Suprapubic skin (tissue), 4 donors: ENCODE measurements at regions not wholly inside any gene's neighbourhood (a gene's known extent, or its start where the extent isn't known, plus 50 kb on each side); places are given as distances from the start of the nearest gene placed in this dataset.

Experiments used
- DNase-seq, 2 donors: peaks; one replicate each; pipeline ENCODE4 v3.0.0-alpha.2; 2019; ENCODE audit warnings: low spot score in 2 of 2
- H3K27ac ChIP-seq: fragments of 200-600 bp; sonication (generic); one replicate; pipeline ENCODE4 v1.5.1; 2019
- H3K27me3 ChIP-seq: fragments of 200-600 bp; sonication (generic); one replicate; pipeline ENCODE4 v1.5.1; 2019
- H3K36me3 ChIP-seq: fragments of 200-600 bp; sonication (generic); one replicate; pipeline ENCODE4 v1.5.1; 2019
- H3K4me1 ChIP-seq: fragments of 200-600 bp; sonication (generic); one replicate; pipeline ENCODE4 v1.5.1; 2019
- H3K4me3 ChIP-seq: fragments of 200-600 bp; sonication (generic); one replicate; pipeline ENCODE4 v1.5.1; 2019; ENCODE audit warnings: mild to moderate bottlenecking
- H3K9me3 ChIP-seq: fragments of 200-600 bp; sonication (generic); one replicate; pipeline ENCODE4 v1.5.1; 2019
- EP300 ChIP-seq: sonication (generic); formaldehyde crosslinking; IDR thresholded peaks from one replicate; pipeline ENCODE4 v1.6.1; 2017; ENCODE audit warnings: antibody characterized with exemption
- POLR2A ChIP-seq, 2 donors: fragments of 450-650 bp; IDR thresholded peaks; one replicate each; pipeline ENCODE4 v1.6.1; 2017; ENCODE audit warnings: antibody characterized with exemption in 2 of 2, mild to moderate bottlenecking in 2 of 2, moderate library complexity in 2 of 2
- POLR2AphosphoS5 ChIP-seq, 3 donors: sonication (generic); formaldehyde crosslinking; IDR thresholded peaks; one replicate each; pipeline ENCODE4 v1.6.1; 2017; ENCODE audit warnings: antibody characterized with exemption in 3 of 3
- WGBS: methylation state at CpG from one replicate; pipeline ENCODE4 v1.1.5; 2018; 5-methylcytosine and 5-hydroxymethylcytosine counted together
- TF ChIP-seq, protein P1 (sequence below), 2 donors: fragments of 200-600 bp in 1 of 2; fragments of 450-650 bp in 1 of 2; sonication (generic) in 1 of 2; IDR thresholded peaks; one replicate each; pipeline ENCODE4 v1.5.1; 2016 to 2019; ENCODE audit warnings: antibody characterized with exemption in 2 of 2, mild to moderate bottlenecking in 1 of 2, moderate library complexity in 1 of 2

DNA sequence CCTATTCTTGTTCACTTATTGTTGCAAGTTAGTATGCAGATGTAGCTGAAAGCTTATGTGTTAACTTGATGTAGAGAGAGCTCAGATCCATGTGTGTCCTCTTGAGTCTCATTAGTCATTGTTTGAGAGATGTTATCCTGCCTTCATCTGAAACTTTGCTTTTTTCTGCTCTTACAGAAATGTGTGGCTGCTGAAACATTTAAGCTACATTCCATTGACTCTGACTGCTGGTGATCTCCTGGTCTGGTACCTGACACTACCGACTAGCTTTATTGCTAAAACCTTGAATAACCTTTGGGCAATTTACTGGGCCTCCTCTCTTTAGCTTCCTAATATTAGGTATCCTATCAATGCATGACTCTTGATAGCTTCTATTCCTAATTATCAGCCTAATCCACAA, 705.6 kb upstream of the FOXG1 start:
- TF ChIP-seq EP300 (no peak), POLR2A (IDR thresholded peaks at IDR 0.05) (no peak), POLR2AphosphoS5 (IDR thresholded peaks at IDR 0.05) (no peak)
- TF ChIP-seq, protein P1, sequence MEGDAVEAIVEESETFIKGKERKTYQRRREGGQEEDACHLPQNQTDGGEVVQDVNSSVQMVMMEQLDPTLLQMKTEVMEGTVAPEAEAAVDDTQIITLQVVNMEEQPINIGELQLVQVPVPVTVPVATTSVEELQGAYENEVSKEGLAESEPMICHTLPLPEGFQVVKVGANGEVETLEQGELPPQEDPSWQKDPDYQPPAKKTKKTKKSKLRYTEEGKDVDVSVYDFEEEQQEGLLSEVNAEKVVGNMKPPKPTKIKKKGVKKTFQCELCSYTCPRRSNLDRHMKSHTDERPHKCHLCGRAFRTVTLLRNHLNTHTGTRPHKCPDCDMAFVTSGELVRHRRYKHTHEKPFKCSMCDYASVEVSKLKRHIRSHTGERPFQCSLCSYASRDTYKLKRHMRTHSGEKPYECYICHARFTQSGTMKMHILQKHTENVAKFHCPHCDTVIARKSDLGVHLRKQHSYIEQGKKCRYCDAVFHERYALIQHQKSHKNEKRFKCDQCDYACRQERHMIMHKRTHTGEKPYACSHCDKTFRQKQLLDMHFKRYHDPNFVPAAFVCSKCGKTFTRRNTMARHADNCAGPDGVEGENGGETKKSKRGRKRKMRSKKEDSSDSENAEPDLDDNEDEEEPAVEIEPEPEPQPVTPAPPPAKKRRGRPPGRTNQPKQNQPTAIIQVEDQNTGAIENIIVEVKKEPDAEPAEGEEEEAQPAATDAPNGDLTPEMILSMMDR (IDR thresholded peaks at IDR 0.05) = no peak
- WGBS = 80% methylated on average over 1 of the region's 1 CpG
- no peak overlapping the region for H3K27ac ChIP-seq
- no peaks in the 10 kb centered on the region for H3K4me1 ChIP-seq
- DNase-seq = no peak
- H3K36me3 ChIP-seq = no peaks in the 10 kb centered on the region
- no peaks in the 10 kb centered on the region for H3K27me3 ChIP-seq
- no peak overlapping the region for H3K4me3 ChIP-seq
- H3K9me3 ChIP-seq = no peaks in the 10 kb centered on the region

DNA sequence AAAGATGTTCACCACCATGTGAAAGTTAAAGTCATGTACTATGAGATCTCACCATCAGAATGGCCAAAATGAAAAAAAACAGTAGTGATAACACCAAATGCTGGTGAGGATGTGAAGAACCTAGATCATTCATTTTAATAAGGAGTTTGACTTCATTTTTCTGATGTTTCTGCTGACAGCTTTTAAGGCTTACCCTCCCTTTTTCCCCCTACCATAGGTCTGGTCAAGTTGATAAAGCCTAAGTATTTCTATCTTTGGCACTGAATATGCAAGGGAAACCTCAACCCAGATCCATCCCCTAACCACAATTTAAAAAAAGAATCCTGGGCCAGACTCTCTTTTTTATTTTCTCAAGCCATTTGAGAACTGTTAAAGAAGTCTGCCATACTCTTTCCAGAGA, 689.6 kb upstream of the FOXG1 start:
- no peaks in the 10 kb centered on the region for H3K27me3 ChIP-seq
- no peak for DNase-seq
- H3K4me3 ChIP-seq = no peak overlapping the region
- H3K36me3 ChIP-seq = no peaks in the 10 kb centered on the region
- peaks cover 3% of the 10 kb centered on the region for H3K9me3 ChIP-seq
- H3K4me1 ChIP-seq = no peaks in the 10 kb centered on the region
- TF ChIP-seq POLR2A (IDR thresholded peaks at IDR 0.05) (no peak), POLR2AphosphoS5 (IDR thresholded peaks at IDR 0.05) (no peak), EP300 (no peak)
- TF ChIP-seq, protein P1 (IDR thresholded peaks at IDR 0.05) = no peak
- H3K27ac ChIP-seq = no peak overlapping the region

DNA sequence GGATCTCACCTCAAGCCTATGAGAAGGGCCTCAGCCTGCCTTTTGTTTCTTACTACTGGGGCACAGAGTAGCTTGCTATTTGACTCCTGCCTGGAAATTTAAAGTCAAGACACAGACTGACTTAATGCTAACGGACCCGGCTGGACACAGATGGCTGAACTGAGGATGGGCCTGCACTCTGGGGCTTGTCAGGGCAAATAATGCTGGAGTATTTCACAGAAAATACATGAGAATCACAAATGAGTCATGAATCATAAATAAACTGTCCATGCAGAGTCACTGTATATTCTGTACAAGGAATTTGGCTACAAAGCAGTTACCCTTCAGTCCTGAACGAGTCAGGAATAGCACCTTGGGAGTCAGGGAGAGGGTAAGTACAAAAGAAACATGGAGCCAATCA, 683.2 kb upstream of the FOXG1 start:
- H3K4me1 ChIP-seq = no peaks in the 10 kb centered on the region
- WGBS = 40% methylated on average over 3 of the region's 3 CpGs
- DNase-seq = no peak

DNA sequence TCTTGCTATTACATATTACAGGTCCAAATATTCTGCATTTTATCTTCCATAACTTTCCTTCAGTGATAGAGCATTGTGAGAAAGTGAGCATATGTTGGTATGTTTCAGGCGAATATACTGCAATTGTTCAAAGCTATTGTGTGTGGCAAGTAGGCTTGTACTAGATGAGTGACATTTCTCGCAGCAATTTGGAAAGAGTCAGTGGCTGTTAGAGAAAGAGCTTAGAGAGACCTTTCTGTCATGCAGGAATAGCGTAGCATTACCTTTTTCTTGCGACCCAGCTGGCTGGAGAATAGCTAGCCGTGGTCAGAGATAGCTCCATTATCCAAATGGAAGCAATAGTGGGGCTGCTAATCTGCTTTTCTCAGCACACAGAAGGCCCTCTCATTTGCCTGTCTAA, 678.5 kb upstream of the FOXG1 start:
- Histone ChIP-seq H3K27ac (no peak overlapping the region), H3K27me3 (no peaks in the 10 kb centered on the region), H3K9me3 (no peaks in the 10 kb centered on the region), H3K4me3 (no peak overlapping the region), H3K36me3 (no peaks in the 10 kb centered on the region), H3K4me1 (no peaks in the 10 kb centered on the region)
- no peak for TF ChIP-seq POLR2AphosphoS5 (IDR thresholded peaks at IDR 0.05)
- TF ChIP-seq POLR2A (IDR thresholded peaks at IDR 0.05) = no peak
- TF ChIP-seq, protein P1 (IDR thresholded peaks at IDR 0.05) = no peak
- TF ChIP-seq EP300 = no peak
- 90% methylated on average over 5 of the region's 5 CpGs for WGBS
- no peak for DNase-seq

More for the DNA sequence above, 683.2 kb upstream of the FOXG1 start:
- Histone ChIP-seq H3K4me3 (no peak overlapping the region), H3K9me3 (no peaks in the 10 kb centered on the region), H3K27me3 (no peaks in the 10 kb centered on the region), H3K27ac (no peak overlapping the region), H3K36me3 (no peaks in the 10 kb centered on the region)
- no peak for TF ChIP-seq POLR2A (IDR thresholded peaks at IDR 0.05)
- TF ChIP-seq EP300 = no peak
- TF ChIP-seq, protein P1 (IDR thresholded peaks at IDR 0.05) = no peak
- TF ChIP-seq POLR2AphosphoS5 (IDR thresholded peaks at IDR 0.05) = no peak

DNA sequence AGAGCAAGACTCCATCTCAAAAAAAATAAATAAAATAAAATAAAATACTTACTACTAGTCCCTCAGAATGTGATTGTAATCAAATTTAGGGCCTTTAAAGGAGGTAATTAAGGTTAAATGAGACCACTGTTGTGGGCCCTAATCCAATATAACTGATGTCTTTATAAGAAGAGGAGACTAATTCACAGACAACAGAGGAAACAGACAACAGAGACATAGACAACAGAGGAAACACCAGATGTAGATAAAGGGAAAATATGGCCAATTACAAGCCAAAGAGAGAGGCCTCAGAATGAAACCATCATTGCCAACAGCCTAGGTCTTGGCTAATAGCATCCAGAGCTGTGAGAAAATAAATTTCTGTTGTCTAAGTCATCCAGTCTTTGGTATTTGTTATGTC, 669.0 kb upstream of the FOXG1 start:
- Histone ChIP-seq H3K4me3 (no peak overlapping the region), H3K4me1 (no peaks in the 10 kb centered on the region), H3K9me3 (no peaks in the 10 kb centered on the region), H3K27ac (no peak overlapping the region), H3K36me3 (no peaks in the 10 kb centered on the region), H3K27me3 (no peaks in the 10 kb centered on the region)
- no peak for DNase-seq
- TF ChIP-seq, protein P1 (IDR thresholded peaks at IDR 0.05) = no peak
- TF ChIP-seq EP300 = no peak
- TF ChIP-seq POLR2A (IDR thresholded peaks at IDR 0.05) = no peak
- no peak for TF ChIP-seq POLR2AphosphoS5 (IDR thresholded peaks at IDR 0.05)
